UCSD-AML1 (cell line): ENCODE measurements at regions not wholly inside any gene's neighbourhood (a gene's known extent, or its start where the extent isn't known, plus 50 kb on each side); places are given as distances from the start of the nearest gene placed in this dataset.
"Not testable (repeated sequence)": the region's sequence is repeated elsewhere in the genome, so short reads cannot be mapped to it uniquely, and the experiment has no call there.

Experiments
- DNase-seq: peaks from one replicate; lab custom pipeline; 2025; ENCODE audit not compliant: unreplicated experiment; lab: John Stamatoyannopoulos, UW

DNA sequence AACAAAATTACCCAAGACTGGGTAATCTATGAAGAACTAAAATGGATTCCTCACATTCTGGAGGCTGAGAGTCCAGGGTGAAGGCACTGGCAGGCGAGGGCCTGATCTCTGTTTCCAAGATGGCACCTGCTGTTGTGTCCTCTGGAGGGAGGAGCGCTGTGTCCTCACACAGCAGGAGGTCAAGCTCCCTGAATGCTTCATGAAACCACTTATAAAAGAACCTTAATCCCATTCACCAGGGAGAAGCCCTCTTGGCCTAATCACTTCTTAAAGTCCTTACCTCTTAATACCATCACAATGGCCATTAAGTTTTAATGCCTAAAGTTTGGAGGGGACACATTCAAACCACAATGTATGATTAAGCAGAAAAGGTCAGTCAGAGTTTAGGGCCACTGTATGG is 172.4 kb downstream of the EMP1 start:
- no peak for DNase-seq

DNA sequence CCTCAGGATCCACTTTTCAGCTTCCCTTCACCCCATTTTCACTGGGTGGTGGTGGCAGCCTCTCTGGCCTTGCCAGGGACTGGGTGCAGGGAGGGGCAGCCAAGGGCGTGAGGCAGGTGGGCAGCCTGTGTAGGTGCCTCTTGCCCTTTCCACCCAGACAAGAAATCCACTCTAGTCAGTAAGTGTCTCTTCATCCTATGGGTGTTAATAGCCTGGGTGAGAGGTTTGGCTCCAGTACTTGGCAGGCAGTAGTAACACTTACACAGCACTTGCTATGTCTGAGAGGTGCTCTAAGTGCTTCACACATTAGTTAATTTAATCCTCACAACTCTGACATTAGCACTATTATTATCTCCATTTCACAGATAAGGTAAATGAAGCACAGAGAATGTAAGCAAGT is 171.9 kb downstream of the EMP1 start:
- DNase-seq, result no peak

DNA sequence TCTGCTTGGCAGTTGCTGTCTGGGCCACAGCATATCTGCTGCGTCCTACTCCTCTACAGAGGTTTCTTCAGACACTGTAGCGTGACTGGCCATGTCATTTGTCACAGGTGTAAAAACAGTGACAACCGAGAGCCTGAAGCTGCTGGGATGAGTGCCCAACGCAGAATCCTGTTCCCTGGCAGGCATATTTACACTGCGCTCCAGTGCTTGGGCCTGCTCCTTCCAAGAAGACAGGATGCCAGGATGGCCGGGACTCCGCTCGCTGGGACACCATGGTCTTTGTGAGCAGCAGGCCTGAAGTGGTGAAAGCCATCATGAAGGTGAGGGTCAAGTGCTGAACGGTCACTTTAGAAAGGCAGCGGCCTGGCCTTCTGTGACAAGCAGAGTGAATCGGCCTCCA is 171.4 kb downstream of the EMP1 start:
- DNase-seq, result no peak

DNA sequence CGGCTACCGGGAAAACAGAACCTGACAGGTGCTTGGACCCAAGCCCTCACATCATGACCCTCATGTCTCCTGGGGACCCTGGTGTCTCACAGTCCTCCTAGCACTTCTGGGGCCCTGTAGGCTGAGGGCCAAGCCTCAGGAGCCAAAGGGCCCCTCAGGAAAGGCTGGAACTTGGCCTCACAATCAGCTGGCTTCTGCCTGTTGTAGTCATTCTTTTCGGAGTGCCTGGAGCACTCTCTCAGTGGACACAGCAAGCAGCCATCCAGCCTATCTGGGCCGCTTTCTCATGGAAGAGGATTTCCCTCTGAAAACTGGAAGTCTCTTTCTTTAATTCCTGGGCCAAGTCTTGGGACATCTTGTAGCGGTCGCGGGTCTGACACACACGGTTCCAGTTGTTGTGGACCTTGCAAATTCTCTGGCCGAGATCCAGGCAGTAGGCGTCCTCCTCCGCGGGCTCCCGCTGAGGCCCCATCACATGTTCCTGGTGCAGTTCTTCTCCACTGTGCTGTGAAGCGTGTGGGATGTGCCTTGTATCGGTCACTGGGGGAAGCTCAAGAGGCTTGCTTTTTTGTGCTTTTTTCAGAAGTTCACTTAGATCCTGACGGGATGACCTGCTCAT is 169.3 kb downstream of the EMP1 start:
- no peak for DNase-seq

DNA sequence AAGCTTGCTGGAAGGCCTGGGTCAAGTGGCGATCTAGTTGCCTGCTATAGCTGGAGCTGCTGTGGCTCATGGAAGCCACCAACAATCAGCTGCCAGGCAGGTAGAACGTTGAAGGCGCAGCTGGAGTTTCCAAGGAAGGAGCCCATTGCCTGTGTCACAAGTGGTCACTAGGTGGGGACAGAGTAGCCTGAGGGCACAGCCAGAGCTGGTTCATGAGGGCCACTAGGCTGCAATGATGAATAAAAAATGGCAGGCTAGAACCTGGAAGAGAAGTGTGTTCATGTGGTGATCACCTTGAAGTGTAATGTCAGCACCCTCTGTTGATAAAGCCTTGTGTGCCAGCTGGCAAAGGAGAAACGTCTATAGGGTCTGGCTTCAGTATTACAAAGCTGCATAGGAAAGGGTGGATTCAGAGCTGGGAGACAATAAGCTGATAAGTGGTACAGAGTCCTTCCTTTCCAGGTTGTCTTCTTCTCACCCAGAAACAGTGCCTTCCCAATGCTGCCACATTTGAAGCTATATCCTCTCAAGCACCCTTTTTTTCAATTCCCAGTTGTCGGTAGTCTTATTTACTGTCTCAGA is 165.8 kb downstream of the EMP1 start:
- peak; percentile 50 for DNase-seq

DNA sequence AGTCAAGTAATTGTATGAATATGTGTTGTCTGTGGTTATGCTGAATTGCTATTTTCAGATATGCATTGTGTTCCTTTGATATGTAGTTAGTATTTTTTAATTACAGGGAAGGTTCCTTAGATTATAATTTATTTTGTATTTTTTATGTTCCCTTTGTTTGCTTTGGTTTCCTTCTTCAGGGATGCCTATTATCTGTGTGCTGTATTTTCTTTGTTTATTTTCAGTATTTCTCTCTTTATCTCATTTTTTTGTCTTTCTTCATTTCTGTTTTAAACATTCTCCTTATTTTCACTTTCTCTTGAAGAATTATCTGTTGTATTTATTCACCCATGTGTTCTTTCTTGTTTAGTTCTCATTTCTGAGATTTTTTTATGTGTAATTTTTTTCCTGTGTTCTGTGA is 163.1 kb downstream of the EMP1 start:
- no peak for DNase-seq

DNA sequence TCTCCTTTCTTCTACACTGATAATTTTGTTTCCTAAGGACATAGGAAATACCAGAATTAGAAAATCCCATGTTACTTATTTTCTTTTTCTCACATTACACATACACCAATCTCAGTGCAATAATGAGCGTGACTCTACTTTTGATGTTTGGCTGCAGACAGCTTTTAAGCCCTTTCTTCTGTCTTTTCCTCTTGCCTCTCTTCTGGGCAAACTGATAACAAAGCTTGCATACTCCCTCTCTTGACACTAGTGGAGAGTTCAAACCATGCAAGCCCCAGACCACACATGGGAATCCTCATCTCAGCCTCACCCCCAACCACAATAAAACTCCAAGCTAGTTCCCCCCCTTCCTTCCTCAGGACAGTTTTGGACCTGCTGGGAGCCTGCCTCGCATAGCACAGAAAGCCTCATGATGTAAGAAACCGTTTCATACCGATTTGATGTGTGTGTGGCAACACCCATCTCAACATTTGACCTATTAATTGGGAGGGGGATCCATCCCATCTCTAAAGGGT is 161.9 kb downstream of the EMP1 start:
- DNase-seq, result no peak

DNA sequence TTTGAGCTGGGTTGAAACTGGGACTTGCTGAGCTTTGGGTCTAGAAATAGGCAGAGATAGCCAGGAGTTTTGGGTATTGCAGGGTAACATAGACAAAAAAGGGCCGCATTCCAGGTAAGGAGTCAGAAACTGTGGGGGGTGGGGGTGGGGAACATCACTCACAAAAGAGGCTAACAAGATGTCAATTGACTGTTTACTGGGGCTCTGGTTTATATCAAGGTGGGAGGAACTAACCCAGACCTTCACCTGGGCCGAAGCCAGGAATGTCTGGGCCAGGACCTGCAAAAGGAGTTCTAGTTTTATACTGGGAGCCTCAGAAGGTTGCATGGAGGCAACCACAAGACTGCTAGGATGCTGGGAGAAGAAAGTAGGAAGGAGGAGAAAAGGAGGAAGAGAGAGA is 154.4 kb downstream of the EMP1 start:
- DNase-seq, result no peak

DNA sequence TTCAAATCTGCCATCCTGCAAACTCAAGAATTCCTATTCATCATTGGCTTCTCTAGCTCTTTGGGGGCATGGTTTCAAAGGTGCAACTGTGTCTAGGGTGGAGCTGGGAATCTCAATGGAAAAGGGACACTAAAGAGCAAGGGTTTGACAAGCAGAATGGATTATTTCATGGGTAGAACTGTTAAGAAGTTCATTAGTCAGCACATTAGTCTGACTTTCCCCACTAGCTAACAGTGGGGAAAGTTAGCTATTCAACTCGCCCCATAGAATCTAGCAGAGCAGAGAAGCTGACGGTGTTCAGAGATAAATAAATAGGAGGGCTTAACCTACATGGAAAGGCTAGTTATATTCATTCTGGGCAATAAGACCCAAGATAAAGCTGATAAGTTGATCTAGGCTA is 153.9 kb downstream of the EMP1 start:
- no peak for DNase-seq

DNA sequence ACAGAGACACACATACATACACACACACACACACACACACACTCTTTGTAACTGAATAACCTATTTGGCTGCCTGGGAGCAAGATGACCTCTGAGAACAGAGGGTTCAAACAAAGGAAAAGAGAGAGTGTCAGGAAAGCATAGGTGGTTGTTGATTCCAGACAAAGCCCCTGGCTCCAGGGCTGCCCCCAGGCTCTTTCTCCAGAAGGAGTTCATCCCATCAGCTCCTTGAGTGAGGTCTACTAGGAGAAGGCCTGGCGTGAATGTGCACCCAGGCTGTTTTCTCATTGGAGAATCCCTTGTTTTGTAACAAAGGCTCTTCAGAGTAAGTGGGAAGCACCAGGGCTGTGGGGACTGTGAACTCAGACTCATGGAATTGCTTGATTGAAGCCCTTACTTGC is 151.9 kb downstream of the EMP1 start:
- DNase-seq, result no peak

DNA sequence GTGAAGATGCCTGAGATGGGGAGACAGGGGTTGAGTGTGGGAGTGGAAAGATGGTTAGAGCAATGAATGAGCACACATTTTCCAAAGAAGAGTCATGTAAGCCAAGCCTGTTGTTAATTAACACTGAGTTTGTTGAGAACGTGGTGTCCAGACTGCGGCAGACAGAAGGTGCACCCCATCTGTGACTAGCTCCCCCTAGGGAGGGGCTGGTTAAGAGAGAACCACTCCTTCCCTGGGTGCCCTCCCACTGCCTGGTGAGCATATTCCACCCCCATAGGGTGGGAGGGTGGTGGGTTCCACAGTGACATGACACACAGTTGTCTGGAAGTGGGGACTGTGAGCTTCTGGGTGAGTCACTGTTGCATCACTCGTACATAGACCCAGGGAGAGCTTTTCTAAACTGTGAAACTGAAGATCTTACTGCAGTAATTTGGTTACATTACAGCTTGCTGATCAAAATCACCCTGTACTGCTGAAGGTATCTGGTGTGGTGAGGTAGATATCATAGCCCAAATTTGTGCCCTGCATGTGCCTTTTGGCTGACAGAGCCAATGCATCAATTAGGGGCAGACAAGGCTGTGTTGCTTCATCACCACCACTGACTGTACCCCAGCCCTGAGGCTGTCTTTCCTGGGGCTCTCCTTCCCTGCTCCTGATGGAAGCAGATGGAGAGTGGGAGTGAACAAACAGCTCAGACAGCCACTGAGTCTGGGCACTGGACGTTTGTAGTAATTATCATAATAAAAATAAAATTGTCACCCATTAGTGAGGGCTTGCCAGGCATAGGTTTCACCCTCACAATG is 150.9 kb downstream of the EMP1 start:
- no peak for DNase-seq

DNA sequence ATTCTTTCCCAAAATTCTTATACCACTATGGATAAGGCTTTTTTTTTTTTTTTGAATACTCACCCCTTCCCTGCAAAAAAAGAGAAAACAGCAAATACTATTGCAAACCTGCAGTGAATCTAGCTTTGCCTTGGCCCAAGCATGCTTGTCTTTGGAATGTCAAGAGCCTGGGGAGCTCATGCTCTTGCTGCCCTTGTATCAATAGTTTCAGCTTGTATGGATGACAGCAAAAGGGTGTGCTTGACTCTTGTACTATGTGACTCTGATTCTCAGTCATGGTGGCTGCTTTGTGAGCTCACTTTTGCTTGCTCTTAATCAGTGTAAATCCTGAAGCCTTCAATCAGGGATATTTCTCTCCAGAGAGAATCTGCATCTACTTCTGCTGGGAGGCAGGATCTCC is 149.2 kb downstream of the EMP1 start:
- DNase-seq, result no peak

DNA sequence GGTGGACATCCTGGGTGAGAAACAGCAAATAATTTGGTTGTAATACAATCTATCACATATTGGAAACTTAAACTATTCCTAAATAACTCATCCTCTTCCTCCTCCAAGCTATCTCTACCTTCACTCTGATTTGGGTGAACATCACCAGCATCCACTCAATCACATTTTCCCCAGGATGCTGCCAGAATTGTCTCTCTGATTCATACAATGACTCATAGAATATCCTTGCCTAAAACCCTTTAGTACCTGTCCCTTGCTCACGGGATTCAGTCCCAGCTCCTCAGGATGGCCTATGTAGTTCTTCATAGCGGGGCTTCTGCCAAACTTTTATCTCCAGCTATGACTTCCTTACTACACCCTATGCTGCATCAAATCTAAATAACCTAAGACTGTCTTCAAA is 146.8 kb downstream of the EMP1 start:
- DNase-seq, result no peak

DNA sequence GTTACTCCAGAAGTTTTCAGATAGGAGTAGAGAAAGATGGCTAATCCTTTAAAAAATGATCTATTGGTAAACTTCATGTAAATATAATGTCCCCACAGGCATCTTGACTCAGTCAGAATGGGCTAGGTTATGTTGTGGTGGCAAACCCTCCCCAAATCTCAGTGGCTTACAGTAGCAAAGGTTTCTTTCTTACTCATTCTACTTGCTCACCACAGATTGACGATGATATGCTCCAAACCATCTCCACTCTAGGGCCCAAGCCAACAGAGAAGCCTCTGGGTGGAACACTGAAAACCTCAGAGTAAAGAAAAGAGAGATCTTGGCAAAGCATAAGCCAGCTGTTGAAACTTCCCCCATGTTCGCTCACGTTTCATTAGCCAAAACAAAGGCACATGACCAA is 146.4 kb downstream of the EMP1 start:
- DNase-seq, result no peak

DNA sequence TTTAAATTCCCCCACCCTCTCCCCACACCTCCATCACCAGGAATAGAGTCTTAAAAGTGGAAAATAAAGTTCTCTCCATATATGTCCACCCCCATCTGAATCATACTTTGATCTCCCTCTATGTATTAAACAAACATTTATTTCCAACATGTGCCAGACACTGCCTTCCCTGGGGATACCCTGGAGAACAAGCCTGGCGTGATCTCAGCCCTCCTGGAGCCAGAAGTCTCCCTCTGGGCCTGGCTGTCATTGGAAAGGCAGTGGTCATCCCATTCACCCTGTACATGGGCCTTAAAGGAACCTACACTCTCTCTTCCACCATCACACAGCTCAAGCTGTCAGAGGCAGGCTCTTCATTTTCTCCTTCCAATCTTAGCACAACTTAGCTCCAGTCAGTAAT is 143.6 kb downstream of the EMP1 start:
- no peak for DNase-seq

DNA sequence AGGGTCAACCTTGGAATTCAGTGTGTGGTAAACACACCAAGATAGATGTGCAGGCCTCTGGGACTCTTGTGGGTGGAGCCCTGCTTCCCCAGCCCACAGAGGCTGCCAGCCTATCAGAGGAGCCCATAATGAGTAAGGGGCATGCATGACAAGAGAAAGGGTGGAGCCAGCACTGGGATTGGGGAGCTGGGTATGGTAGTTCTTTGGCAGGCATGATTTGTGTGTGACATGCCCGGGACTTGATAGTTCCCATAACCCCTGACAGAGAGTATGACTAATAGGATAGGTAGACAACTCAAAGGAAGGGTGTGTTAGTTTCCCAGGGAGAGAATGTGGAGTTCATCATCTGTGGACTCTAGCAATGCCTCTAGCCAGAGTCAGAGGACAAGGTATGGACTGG is 143.0 kb downstream of the EMP1 start:
- DNase-seq, result no peak

DNA sequence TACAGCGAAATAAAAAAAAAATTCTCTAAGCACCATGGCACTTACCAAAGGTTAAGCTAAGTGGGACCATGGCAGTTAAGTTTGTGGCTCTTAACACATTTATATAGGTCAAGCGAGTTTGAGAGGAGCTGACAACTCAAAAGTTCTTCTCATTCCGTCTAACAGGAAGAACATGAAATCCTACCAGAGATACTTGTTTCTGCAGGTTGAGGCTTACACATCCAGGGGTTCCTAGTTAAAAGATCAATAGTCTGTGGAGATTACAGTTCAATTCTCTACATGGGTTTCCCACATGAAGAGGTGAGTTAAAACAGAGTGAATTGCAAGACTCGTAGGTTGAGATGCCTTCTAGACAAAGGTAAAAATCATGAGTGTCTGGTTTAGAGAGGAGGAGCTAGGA is 142.6 kb downstream of the EMP1 start:
- no peak for DNase-seq

DNA sequence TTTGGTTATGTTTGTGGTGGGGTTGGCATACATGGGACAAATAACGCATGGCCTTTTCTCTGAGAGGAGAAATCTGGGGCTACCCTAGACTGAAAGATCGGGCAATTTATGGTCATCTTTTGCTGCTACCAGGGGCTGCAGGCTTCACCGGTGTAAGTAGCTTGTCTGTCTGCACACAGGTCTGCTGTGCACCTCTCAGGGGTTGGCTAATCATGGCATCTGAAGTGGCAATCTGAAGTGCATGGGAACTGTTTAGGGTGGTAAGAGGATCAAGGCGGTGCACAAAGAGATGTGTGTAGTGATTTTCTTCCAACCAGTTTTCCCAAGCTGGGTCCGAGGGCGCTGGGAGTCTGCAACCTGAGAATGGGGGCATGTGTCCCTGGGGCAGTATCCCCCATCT is 141.3 kb downstream of the EMP1 start:
- no peak for DNase-seq

DNA sequence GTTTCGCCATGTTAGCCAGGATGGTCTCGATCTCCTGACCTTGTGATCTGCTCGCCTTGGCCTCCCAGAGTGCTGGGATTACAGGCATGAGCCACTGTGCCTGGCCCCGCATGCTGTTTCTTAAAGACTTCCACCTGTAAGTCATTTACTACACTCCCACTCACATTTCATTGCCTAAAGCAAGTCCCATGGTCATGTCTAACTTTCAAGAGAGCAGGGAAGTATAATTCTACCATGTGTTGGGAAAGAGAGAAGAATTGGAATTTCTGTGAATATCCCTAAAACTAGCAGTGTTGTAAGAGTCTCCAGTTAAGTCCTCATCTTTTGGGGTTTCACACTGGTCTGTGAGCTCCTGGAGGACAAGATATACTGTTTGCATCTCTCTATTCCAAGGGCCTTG is 139.7 kb downstream of the EMP1 start:
- DNase-seq, result no peak

DNA sequence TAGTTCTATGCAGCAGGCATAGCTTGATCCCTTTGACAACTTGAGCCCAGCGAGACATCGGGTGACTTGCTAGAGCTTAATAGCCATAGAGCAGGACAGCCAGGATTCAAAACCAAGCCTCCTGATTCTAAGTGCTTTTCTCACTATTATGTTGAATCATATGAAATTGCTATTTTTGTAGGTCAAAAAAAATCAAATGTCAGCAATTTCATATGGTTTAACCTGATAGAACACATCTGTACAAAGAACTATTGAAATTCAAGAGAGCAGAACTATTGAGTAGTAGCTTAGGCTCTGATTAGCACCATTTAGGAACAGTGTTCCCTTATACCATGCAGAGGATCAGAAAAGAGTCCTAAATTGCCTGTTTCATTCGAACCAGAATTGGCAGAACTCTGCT is 132.0 kb downstream of the EMP1 start:
- no peak for DNase-seq

DNA sequence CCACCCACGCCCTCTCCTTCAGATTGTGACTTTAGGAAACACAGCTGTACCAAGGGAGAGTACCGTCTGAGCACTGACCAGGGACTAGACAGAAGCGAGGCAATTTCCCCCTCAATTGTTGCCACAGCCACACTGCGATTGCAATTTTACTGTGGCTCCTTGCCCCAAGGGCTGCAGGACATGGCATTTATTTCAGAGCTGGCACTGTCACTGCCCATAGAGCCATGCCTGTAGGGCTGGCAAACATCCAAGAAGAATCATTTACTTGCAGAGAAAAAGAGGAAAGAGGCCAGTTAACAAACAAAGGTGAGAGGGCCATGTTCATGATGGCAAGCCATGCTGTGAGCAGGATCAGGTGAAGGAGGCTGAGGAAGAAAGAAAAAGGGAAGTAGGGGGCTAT is 129.6 kb downstream of the EMP1 start:
- DNase-seq, result no peak

DNA sequence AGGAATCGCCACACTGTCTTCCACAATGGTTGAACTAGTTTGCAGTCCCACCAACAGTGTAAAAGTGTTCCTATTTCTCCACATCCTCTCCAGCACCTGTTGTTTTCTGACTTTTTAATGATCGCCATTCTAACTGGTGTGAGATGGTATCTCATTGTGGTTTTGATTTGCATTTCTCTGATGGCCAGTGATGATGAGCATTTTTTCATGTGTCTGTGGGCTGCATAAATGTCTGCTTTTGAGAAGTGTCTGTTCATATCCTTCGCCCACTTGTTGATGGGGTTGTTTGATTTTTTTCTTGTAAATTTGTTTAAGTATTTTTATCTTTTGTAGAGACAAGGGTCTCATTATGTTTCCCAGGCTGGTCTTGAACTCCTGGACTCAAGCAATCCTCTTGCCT is 128.5 kb downstream of the EMP1 start:
- not testable (repeated sequence) for DNase-seq
